Peyer's patch (tissue), 4 donors: ENCODE measurements at regions not wholly inside any gene's neighbourhood (a gene's known extent, or its start where the extent isn't known, plus 50 kb on each side); places are given as distances from the start of the nearest gene placed in this dataset.

ENCODE experiments used
- POLR2A ChIP-seq, 2 donors: fragments of 450-650 bp; IDR thresholded peaks; one replicate each; pipeline ENCODE4 v1.5.1; 2017; ENCODE audit warnings: antibody characterized with exemption in 2 of 2, mild to moderate bottlenecking in 2 of 2, moderate library complexity in 2 of 2
- TF ChIP-seq, protein P1 (sequence below), 6 experiments: fragments of 450-650 bp in 4 of 6; fragments of 200-600 bp in 2 of 6; sonication (generic) in 1 of 6; IDR thresholded peaks; one replicate each; pipeline ENCODE4 v1.5.1; 2017 to 2019; ENCODE audit warnings: antibody characterized with exemption in 6 of 6, mild to moderate bottlenecking in 3 of 6, moderate library complexity in 1 of 6

DNA sequence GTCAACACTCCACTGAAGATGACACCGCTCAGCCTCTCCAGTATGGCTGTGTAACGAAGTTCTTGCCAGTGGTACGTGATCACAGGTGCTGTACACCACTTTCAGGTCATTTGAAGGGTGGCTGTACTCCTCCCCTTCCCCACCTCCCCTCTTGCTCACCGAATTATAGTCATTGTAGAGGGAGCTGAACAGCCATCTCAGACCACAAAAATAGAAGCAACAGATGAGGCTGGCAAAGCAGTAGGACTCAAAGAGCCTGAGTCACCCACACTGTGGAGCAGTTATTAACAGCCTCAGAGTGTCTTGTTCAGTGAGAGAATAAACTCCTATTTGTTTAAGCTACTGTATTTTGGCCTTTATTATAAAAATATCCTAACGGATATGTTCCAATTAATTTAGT is 192.5 kb upstream of the MCHR2 start:
- no peak for TF ChIP-seq POLR2A (IDR thresholded peaks at IDR 0.05)
- TF ChIP-seq, protein P1, sequence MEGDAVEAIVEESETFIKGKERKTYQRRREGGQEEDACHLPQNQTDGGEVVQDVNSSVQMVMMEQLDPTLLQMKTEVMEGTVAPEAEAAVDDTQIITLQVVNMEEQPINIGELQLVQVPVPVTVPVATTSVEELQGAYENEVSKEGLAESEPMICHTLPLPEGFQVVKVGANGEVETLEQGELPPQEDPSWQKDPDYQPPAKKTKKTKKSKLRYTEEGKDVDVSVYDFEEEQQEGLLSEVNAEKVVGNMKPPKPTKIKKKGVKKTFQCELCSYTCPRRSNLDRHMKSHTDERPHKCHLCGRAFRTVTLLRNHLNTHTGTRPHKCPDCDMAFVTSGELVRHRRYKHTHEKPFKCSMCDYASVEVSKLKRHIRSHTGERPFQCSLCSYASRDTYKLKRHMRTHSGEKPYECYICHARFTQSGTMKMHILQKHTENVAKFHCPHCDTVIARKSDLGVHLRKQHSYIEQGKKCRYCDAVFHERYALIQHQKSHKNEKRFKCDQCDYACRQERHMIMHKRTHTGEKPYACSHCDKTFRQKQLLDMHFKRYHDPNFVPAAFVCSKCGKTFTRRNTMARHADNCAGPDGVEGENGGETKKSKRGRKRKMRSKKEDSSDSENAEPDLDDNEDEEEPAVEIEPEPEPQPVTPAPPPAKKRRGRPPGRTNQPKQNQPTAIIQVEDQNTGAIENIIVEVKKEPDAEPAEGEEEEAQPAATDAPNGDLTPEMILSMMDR (IDR thresholded peaks at IDR 0.05): no peak
